ENCODE measurements at regions not wholly inside any gene's neighbourhood (a gene's known extent, or its start where the extent isn't known, plus 50 kb on each side); places are given as distances from the start of the nearest gene placed in this dataset.

GRCh38 chr7:54885285-54885684 lies 126.3 kb upstream of the SEC61G start:
- no peak for DNase-seq (ENCODE audit: low read depth)
- no peak for TF ChIP-seq CTCF (IDR thresholded peaks at IDR 0.05; ENCODE audit: insufficient read depth, low read depth, low read length, missing control alignments)
- no peak overlapping the region for H3K4me3 ChIP-seq (ENCODE audit: low read length)

- no peak for DNase-seq (ENCODE audit: low read depth)
- peak overlapping the region; percentile 34 for H3K4me3 ChIP-seq (ENCODE audit: low read length)
- no peak for TF ChIP-seq CTCF (IDR thresholded peaks at IDR 0.05; ENCODE audit: insufficient read depth, low read depth, low read length, missing control alignments)
Measured at GRCh38 chr7:54888067-54888733, 129.2 kb upstream of the SEC61G start.

- DNase-seq (ENCODE audit: low read depth), result no peak
- H3K4me3 ChIP-seq (ENCODE audit: low read length), result peak overlapping the region; percentile 34
- TF ChIP-seq CTCF (IDR thresholded peaks at IDR 0.05; ENCODE audit: insufficient read depth, low read depth, low read length, missing control alignments), result no peak
Measured at GRCh38 chr7:54888734-54889082, 129.7 kb upstream of the SEC61G start.

- DNase-seq (ENCODE audit: low read depth), result no peak
- no peak for TF ChIP-seq CTCF (IDR thresholded peaks at IDR 0.05; ENCODE audit: insufficient read depth, low read depth, low read length, missing control alignments)
- H3K4me3 ChIP-seq (ENCODE audit: low read length), result no peak overlapping the region
Measured at GRCh38 chr7:54897891-54898290, 120.9 kb upstream of the EGFR start.

GRCh38 chr7:54898659-54899340 lies 120.0 kb upstream of the EGFR start:
- TF ChIP-seq CTCF (IDR thresholded peaks at IDR 0.05; ENCODE audit: insufficient read depth, low read depth, low read length, missing control alignments), result no peak
- peak; percentile 30 for DNase-seq (ENCODE audit: low read depth)
- H3K4me3 ChIP-seq (ENCODE audit: low read length), result no peak overlapping the region

- no peak for TF ChIP-seq CTCF (IDR thresholded peaks at IDR 0.05; ENCODE audit: insufficient read depth, low read depth, low read length, missing control alignments)
- H3K4me3 ChIP-seq (ENCODE audit: low read length), result no peak overlapping the region
- no peak for DNase-seq (ENCODE audit: low read depth)
Measured at GRCh38 chr7:54901840-54902239, 117.0 kb upstream of the EGFR start.

- H3K4me3 ChIP-seq (ENCODE audit: low read length), result no peak overlapping the region
- peak; percentile 18 for DNase-seq (ENCODE audit: low read depth)
- no peak for TF ChIP-seq CTCF (IDR thresholded peaks at IDR 0.05; ENCODE audit: insufficient read depth, low read depth, low read length, missing control alignments)
Measured at GRCh38 chr7:54904130-54904529, 114.7 kb upstream of the EGFR start.

Measured in epithelial cell of esophagus (primary cell).